ENCODE measurements at regions not wholly inside any gene's neighbourhood (a gene's known extent, or its start where the extent isn't known, plus 50 kb on each side); places are given as distances from the start of the nearest gene placed in this dataset.
A peak's percentile ranks its signal among the peaks of the same experiment; 100 is the strongest.
"Not testable (repeated sequence)": the region's sequence is repeated elsewhere in the genome, so short reads cannot be mapped to it uniquely, and the experiment has no call there.

DNA sequence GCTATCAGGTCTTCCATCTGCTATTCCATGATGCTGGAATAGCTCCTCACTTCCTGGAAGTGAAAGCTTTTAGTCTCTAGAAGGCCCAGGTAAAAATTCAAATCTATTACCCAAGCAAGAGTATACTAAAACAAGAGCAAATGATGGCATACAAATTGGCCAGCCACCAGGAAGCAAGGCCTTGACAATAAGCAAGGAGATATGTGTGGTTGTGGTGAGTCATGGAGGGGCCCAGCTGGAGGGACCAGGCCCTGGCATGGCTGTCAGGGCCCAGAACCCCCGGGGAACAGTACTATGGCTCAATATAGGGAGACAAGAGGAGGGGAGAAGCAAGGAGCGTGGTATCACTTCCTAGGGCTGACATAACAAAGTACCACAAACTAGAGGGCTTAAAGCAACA lies 358.7 kb downstream of the RRAGC start:
- no peak for DNase-seq (ENCODE audit: low spot score)

DNA sequence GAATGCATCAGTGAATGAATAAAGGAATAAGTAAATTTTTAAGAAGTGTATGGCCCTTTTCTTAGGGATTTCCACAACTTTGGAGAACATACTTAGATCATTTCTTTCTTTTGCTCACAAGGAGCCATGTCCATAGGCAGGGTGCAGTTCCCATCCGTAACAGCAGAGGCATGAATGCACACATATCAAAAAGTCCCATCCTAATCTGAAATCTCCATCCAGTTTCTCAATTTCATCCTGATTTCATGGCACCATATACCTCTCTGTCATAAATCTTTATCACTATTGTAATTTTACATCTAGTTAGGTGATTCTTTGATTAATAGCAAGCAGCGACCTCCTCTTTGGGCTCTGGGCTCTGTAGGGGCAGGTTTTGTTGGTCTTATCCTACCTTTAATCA lies 359.2 kb downstream of the RRAGC start:
- DNase-seq (ENCODE audit: low spot score) = no peak

DNA sequence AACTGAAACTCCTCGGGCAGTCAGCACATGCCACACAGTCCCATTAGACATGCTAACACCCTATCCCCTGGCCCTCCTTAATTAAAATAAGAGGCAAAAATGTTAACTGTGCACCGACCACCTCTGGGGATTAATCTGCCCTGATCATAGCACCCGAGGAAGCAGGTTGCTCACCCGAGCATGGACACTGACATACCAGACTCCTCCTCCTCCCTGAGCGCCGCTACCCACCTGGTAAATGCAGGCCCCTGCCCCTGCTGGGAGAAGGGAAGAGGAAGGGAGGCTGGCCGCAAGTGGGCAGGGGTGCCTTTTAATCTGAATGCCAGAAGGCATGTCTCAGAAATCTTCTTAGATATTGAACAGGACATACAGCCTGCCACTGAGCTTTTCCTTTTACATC lies 360.9 kb downstream of the RRAGC start:
- DNase-seq (ENCODE audit: low spot score) = no peak

DNA sequence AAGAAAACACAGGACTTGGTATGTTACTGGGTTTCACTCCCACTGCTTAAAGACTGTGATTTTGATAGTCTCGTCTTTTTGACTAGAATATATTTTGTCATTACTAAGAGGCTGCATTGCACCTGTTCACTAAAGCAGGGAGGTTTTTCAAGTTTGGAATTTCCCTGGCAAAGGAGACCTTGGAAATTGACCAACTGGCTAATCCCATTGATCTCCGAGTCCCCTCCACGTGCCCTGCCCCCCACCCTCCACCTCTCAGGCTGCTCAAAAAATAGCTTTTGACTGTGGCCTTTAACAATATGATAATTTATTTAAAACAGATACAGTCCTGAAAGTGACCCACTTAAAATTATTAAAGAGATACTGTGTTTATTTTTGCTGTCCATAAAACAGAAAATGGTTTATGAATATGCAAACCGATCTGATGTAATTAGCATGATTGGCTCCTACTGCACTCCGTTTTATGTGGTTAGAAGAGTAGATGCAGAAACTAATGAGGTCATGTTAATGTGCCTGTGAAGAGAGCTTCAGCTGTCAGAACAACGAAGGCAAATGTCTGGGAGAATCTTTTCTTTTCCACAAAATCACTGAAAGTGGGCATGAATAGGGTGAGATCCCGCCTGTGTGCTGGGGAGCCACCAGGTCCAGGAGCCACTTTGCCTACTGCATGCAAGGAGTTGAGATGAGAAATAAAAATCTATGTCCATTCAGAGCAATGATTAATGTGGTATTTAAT lies 361.5 kb downstream of the RRAGC start:
- no peak for DNase-seq (ENCODE audit: low spot score)

DNA sequence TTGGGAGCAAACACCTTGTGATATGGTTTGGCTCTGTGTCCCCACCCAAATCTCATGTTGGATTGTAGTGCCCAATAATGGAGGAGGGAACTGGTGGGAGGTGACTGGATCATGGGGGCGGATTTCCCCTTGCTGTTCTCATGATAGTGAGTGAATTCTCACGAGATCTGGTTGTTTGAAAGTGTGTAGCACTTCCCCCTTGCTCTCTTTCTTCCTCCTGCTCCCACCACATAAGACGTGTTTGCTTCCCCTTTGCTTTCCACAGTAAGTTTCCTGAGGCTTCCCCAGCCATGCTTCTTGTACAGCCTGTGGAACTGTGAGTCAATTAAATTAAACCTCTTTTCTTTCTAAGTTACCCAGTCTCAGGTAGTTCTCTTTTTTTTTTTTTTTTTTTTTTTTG lies 366.3 kb downstream of the RRAGC start:
- not testable (repeated sequence) for DNase-seq (ENCODE audit: low spot score)

DNA sequence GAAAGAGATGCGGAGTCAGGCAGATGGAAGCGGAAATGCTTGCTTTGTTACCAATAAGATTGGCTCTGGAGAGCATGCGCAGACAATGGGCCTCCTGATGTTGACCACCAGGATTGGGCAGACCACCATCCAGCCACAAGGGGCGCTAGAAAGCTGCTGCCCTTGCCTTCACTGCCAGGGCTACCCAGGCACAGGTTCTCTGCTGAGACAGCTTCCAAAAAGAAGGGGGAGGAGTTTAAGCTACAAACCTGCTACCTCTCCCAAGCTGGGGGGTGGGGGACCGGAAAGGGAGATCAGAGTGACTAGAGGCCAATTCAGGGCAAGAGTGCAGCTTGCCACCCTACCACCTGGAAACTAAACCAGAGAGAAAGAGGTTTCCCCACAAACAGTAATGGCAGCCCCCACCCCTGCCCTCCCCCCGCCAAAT lies 369.7 kb downstream of the RRAGC start:
- DNase-seq (ENCODE audit: low spot score) = peak; percentile 37

DNA sequence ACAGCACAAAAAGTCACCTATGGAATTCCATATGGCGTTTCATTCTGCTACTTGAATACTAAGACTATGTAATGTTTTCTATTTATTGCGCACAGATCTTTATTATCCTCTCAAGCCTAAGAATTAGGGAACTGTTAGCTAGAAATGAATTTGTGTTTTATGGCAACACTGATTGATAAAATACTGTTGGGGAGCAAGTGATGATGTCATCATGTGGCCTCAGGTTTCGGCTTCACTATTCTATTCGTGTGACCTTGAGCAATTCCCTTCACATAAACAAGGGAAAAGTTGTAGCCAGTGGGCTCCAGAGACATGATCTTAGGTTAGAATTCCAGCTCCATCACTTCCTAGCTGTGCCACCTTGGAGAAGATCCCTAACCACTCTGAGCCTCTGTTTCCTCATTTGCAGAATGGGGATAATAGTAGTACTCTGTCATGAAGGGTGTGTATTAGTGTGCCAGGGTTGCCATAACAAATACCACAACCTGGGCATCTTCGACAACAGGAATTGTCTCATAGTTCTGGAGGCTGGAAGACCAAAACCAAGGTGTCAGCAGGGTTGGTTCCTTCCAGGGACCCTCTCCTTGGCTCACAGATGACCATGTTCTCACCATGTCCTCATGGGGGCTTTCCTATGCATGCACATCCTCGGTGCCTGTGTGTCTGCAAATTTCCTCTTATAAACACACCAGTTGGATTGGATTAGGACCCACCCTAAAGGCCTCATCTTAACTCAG lies 371.2 kb downstream of the RRAGC start:
- no peak for DNase-seq (ENCODE audit: low spot score)

DNA sequence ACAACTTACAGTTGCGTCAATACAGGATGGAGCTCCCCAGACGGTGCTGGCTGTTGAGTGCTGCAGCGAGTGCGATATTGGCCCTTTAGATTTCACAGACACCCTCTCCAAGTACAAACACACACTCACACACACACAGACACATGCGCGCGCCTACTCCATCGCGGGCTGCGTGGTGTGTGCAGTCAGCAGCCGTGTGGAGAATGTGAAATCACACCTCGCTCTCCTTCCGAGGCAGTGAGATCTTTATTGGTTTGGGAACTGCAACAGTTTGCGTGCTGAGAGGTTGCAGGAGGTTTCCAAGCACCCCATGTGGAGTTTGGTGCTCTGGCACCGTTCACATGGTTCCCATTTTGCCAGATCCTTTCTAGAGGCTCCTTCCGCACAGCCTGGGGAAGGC lies 372.2 kb downstream of the RRAGC start:
- DNase-seq (ENCODE audit: low spot score) = no peak

DNA sequence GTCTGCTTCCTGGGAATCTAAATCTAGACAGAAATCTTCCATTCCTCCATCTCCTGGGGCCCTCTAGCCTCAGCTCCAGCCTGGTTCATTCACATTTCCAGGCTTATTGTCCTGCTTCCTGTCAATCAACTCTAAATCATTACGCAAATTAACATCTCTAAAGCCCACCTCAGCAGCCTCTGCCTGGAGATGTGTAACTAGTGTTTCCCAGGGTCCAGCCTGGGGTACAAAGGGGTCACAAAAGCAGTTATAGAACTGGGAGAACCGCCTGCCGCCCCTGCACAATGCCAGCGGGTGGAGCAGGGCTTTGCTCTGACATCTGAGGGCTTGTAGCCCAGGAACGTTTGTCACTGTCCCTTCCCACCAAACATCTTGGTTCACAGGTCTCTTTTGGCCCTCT lies 373.5 kb downstream of the RRAGC start:
- DNase-seq (ENCODE audit: low spot score) = no peak

DNA sequence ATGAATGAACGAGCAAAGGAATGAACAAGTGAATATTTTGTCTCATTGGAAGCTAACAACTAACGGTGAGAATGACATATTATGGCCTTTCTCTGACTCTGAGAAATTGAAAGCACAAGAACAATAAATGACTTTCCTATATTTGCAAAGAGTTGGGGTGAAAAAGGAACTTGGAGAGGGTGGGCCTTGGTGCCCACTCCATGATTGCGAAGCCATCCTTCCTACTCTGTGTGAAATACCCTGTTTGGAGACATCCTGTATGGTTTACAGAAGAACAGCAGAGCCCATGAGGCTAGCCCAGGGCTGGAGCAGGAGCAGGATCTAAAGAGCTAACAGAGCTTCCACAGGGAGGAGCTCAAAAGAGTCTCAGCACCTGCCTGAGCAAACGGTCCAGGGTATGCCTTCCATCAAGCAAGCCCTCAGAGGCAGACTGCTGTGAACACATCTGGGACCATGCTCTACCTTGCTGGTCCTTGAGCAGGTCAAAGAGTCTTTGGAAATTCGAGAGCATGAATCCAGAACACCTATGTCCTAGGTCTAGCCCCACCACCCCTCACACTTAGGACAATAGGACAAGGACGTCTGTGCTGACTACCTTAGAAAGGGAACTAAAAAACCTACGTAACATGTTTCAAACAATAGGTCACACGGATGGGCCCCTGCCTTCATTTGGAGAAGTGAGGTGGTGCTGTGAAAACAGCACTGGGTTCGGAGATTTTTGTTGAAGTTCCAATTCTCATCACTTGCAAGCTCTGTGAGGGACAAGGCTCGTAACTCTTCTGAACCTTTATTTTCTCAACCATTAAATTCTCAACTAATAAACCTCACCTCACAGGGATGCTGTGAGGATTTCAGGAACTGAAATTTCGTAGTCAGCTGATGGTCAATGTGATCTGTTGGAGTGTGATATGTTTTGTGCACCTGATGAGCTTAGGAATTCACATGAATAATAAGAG lies 377.4 kb downstream of the RRAGC start:
- DNase-seq (ENCODE audit: low spot score) = no peak

DNA sequence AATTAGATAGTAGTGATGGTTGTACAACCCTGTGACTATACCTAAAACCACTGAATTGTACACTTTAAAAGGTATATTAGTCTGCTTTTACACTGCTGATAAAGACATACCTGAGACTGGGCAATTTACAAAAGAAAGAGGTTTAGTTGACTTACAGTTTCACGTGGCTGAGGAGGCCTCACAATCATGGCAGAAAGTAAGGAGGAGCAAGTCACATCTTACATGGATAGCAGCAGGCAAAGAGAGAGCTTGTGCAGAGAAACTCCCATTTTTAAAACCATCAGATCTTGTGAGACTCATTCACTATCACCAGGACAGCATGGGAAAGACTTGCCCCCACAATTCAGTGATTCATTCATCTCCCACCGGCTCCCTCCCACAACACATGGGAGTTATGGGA lies 379.9 kb downstream of the RRAGC start:
- DNase-seq (ENCODE audit: low spot score) = not testable (repeated sequence)

DNA sequence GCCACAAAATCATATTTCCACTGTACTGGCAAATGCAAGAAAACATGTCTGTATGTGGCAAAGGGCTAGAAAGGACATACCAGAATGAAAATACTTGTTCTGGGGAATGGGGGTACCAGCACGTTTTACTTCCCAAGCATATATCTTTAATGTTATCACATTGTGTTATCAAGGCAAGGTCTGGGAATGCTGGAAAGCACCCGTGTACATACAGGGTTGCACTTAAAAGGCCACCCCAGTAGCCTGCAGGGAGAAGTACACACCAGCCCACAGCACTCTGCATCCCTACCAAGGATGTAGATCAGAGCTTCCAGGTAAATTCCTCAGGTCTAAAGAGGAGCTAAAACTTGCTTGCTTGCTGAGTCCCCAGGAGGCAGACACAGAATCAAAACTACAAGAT lies 381.8 kb downstream of the RRAGC start:
- DNase-seq (ENCODE audit: low spot score) = no peak

DNA sequence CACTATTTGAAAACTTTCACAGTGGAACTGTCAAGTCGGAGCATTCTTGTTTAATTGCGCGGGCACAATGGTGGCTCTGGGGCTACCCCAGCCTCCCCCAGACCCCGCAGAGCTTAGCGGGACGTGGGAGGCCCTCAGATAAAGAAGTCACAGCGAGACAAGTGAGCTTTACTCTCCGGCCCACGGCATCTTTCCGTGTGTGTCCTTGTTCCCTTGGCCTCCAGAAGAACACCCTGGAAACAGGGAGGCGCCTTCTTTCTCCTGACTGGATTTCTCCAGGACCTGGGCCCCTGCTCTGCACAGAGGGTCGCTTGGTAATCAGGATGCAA lies 382.8 kb downstream of the RRAGC start:
- DNase-seq (ENCODE audit: low spot score) = no peak

DNA sequence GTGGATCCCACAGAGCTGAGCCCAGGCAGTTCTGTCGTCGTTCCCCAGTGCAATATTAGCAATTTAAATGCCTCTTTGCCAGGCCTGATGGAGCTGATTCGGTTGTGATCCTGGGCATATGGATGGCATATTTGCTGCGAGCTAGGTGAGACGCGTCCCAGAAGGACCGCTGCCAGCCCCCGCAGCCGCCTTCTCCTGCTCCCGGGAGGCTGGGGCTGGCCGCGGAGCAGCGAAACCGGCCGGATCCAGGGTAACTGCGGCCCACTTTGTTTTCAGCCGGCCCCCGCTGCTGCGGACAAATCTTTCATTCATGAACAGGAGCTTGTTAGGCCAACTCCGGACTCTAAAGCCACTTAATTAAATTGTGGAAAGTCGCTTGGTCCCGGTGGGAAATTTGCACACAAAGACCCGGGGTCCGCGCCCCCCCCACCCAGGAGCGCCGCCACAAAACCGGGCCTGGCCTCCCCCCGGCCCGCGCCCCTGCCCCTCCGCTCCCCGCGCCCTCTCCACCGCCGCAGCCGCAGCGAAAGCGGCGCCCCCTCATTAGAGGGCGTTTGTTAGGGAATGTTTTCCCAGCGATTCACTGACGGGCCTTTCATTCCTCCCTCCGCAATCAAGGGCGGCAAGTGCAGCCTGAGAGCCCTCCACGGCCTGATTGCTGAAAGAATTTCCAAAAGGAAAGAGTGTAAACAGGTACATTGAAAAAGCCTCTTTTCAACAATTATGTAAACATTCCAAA lies 383.3 kb downstream of the RRAGC start:
- DNase-seq (ENCODE audit: low spot score) = no peak

DNA sequence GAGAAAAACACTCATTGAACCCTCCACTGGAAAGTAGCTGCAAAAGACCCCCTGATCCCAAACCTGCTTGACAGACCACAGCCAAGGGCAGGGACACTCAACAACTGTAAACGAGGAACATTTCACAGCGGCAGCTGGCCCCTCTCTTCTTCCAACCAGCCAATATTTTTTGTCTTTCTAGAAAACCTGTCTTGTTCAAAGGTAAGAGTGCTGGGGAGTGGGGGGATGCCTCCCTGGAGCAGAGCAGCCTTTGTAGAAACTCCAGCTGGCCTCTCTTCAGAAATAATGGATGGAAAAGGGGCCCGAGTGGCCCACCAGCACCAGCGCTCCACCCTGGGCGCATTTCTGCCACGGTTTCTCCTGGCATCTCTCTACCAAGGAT lies 384.0 kb downstream of the RRAGC start:
- no peak for DNase-seq (ENCODE audit: low spot score)

DNA sequence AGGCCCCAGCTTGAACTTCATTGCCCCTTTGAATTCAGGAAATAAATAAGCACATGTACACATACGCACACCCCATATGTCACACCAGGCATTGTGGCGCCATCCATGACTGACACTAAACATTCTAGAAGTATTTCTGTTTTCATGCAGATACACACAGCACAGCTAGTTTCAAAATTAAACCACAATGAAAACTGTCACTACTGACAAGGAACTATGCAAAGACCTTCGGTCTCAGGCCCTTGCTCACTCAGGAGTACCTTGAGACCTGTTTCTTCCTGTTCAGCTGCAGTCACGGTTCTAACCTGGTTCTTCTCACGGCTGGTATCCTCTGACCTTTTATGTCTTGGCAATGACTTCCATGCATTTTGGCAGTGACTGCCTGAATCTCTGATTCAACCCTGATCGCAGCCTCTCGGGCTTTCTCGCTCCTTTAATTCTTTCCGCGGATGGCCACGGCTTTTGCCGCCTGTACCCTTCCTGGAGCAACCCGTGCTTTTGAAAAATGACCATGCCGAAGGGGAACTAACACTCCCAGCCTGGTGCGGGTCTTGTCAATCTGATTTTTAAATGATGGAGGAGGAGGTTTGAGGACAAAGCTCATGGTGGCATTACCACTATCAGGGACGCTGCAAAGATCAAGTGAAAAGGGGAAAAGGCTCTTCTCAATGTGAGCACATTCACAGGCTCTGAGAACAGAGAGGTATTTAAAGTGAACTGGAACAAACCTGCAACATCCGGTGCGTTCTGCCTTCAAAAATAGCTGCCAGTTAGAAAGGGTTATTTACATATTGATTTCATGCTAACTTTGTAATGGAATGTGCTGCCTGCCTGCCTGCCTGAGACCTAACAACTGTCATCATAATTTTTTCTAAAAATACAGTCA lies 384.6 kb downstream of the RRAGC start:
- no peak for DNase-seq (ENCODE audit: low spot score)

DNA sequence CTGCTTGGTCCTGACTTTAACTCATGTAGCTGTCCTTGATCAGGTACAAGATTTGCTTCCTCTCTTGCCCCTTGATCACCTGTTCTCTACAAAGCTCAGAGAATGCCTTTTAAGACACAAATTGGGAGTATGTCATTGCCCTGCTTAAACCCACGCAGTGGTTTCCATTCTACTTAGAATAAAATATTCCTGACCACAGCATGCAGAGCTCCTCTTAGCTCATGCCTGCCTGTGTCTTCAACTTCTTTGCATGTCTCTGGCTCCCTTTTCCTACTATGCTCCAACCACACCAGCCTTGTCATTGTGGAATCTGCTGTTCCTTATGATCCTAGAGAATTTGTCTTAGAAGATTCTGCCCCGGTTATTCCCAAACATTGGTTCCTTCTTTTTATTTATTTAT lies 393.1 kb downstream of the RRAGC start:
- no peak for DNase-seq (ENCODE audit: low spot score)

DNA sequence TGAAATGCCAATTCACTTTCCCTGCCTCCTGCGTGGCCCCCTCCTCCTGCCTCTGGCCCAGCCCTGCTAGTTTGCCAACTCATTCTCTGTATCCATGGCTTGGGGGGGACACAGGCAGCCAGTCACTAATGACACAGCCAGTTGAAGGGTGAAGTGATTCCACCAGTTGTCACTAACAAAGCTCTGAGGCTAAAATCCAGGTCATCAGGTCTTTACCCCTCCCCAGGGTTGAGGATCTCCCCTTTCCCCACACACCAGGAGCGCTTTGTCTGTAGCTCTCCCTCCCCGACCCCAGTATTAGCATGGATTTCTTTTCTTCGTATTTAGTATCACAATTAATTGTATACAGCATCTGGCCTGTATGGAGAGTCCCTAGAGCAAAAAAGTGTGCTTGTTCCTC lies 394.1 kb downstream of the RRAGC start:
- DNase-seq (ENCODE audit: low spot score) = no peak

DNA sequence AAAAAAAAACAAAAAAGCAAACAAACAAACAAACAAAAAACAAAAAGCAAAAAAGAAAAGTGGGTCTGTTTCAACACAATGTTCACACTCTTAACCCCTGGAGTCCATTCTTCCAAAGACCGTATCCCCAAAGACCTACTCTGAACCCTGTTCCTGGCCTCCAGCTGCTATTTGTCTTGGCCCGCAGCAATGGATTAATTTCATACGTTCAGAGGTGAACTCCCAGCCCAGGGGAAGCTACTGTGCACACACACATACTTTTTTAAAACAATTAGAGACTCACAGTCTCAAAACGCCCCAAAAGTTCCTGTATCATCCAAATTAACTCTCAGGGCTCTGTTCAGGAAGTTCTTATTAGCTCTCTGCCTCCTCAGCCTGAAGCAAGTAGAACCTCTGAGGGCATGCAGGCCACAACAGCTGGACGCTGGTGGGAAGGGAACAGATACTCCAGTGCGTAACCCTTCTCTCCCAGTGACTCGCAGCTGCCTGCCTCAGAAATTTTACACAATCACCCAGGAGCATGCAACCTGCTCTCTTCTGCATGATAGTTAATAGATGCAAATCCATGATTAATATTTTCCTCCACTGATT lies 395.4 kb downstream of the RRAGC start:
- DNase-seq (ENCODE audit: low spot score) = no peak

DNA sequence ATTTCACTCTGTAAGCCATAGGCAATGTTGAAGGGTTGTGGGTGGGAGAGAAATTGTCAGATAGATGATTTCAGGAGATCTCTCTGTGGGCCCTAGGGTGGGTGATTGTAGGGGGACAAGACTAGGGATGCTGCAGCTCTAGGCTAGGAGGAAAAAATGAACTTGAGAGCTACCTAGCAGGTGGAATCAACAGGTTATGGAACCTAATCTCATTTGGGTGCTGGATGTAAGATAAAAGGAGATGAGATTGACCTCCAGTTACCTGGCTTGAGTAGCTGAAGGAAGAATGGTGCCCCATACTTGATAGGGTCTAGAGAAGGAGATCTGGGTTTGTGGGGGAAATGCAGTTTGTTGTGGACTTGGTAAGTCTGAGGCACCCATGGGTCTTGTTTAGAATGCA lies 396.5 kb downstream of the RRAGC start:
- DNase-seq (ENCODE audit: low spot score) = no peak

DNA sequence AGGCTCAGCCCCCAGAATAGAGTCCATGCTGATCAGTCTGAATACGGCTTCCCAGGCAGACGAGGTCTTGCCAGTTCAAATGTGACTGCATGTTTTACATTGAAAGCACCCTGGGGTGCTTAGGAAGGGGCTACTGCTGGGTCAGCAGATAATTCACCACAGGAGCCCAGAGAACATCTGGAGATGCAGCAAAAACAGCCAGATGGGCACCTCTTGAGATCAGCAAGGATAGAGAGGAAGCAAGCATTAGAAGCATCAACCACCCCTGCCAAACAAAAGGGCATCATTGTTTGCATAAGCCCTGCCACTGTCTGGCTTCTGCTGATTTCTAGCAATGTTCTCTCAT lies 403.1 kb downstream of the RRAGC start:
- no peak for DNase-seq (ENCODE audit: low spot score)

All from AG20443 (cell line).